HEK293 (cell line): ENCODE measurements at regions not wholly inside any gene's neighbourhood (a gene's known extent, or its start where the extent isn't known, plus 50 kb on each side); places are given as distances from the start of the nearest gene placed in this dataset.

Experiments used
- SP2 ChIP-seq: fragments of 450-650 bp; formaldehyde crosslinking; IDR thresholded peaks from 2 replicates; pipeline ENCODE4 v1.5.1; 2016; ENCODE audit warnings: missing biosample characterization, missing genetic modification characterization
- ZBTB10 ChIP-seq: fragments of 450-650 bp; formaldehyde crosslinking; IDR thresholded peaks from 2 replicates; pipeline ENCODE4 v1.5.1; 2016; ENCODE audit warnings: missing biosample characterization, missing genetic modification characterization

- TF ChIP-seq SP2 (tag by site-specific recombination) (no peak), ZBTB10 (tag by site-specific recombination) (no peak)
Observed at GRCh38 chr2:47241715-47242114, 65.4 kb upstream of the CALM2 start.
